Endodermal cell (in vitro differentiated cells): ENCODE measurements at regions not wholly inside any gene's neighbourhood (a gene's known extent, or its start where the extent isn't known, plus 50 kb on each side); places are given as distances from the start of the nearest gene placed in this dataset.

Source experiments
- DNase-seq: peaks from one replicate; pipeline ENCODE4 v3.0.0-alpha.2; 2017
- H3K27ac ChIP-seq: 2 replicates; pipeline ENCODE4 v1.5.1; 2013; ENCODE audit warnings: mild to moderate bottlenecking, low read depth, low read length, moderate library complexity
- H3K27me3 ChIP-seq: 2 replicates; pipeline ENCODE4 v1.6.1; 2013; ENCODE audit warnings: mild to moderate bottlenecking, low read length, moderate library complexity; ENCODE audit not compliant: insufficient read depth, control insufficient read depth, poor library complexity, severe bottlenecking
- H3K36me3 ChIP-seq: 2 replicates; pipeline ENCODE4 v1.7.0; 2013; ENCODE audit warnings: mild to moderate bottlenecking, low read length, moderate library complexity; ENCODE audit not compliant: control insufficient read depth, insufficient read depth
- H3K4me1 ChIP-seq: one replicate; pipeline ENCODE4 v1.7.0; 2013; ENCODE audit warnings: low read length; ENCODE audit not compliant: control insufficient read depth, insufficient read depth
- H3K4me3 ChIP-seq: 2 replicates; pipeline ENCODE4 v1.5.1; 2013; ENCODE audit warnings: mild to moderate bottlenecking, low read length, moderate library complexity
- H3K9ac ChIP-seq: 2 replicates; pipeline ENCODE4 v1.6.1; 2013; ENCODE audit warnings: mild to moderate bottlenecking, low read length, moderate library complexity; ENCODE audit not compliant: poor library complexity, severe bottlenecking; ENCODE audit errors: extremely low read depth
- H3K9me3 ChIP-seq: 2 replicates; pipeline ENCODE4 v1.6.1; 2013; ENCODE audit warnings: mild to moderate bottlenecking, low read length, moderate library complexity; ENCODE audit not compliant: control insufficient read depth
- H3K27ac Mint-ChIP-seq: 2 replicates; pipeline ENCODE4 v1.8.0; 2020; ENCODE audit warnings: mixed read lengths
- H3K27me3 Mint-ChIP-seq: 2 replicates; pipeline ENCODE4 v1.8.0; 2021; ENCODE audit warnings: mild to moderate bottlenecking, mixed read lengths; ENCODE audit not compliant: insufficient read depth
- H3K36me3 Mint-ChIP-seq: 2 replicates; pipeline ENCODE4 v1.8.0; 2020; ENCODE audit warnings: low read depth, mixed read lengths
- H3K4me1 Mint-ChIP-seq: 2 replicates; pipeline ENCODE4 v1.8.0; 2020; ENCODE audit warnings: mixed read lengths
- H3K4me3 Mint-ChIP-seq: 2 replicates; pipeline ENCODE4 v1.8.0; 2020; ENCODE audit warnings: mild to moderate bottlenecking, moderate library complexity, mixed read lengths
- H3K9me3 Mint-ChIP-seq: 2 replicates; pipeline ENCODE4 v1.8.0; 2020; ENCODE audit warnings: mild to moderate bottlenecking, mixed read lengths
- CTCF ChIP-seq: fragments of 200-600 bp; sonication (generic); conservative IDR thresholded peaks from 2 replicates; pipeline ENCODE4 v1.5.0; 2021; ENCODE audit warnings: antibody characterized with exemption, mild to moderate bottlenecking
- WGBS, 2 experiments: methylation state at CpG; one replicate each; pipeline versions ENCODE4 v1.1.5 to v1.1.7; 2013; ENCODE audit warnings: missing lambda C conversion rate in 2 of 2, mixed read lengths in 1 of 2; ENCODE audit not compliant: insufficient coverage in 1 of 2, insufficient read length in 1 of 2; 5-methylcytosine and 5-hydroxymethylcytosine counted together

GRCh38 chr10:125455431-125455830, 227.5 kb downstream of the TEX36 start:
- peaks cover 15% of the 10 kb centered on the region for H3K4me1 Mint-ChIP-seq
- no peaks in the 10 kb centered on the region for H3K27me3 ChIP-seq
- H3K27ac ChIP-seq = no peak overlapping the region
- H3K9me3 ChIP-seq = no peaks in the 10 kb centered on the region
- DNase-seq = no peak
- H3K4me1 ChIP-seq = peaks cover 3% of the 10 kb centered on the region
- no peaks in the 10 kb centered on the region for H3K36me3 ChIP-seq
- no peak for TF ChIP-seq CTCF
- no peak overlapping the region for H3K9ac ChIP-seq
- H3K9me3 Mint-ChIP-seq = no peaks in the 10 kb centered on the region
- no peak overlapping the region for H3K4me3 ChIP-seq
- H3K27ac Mint-ChIP-seq = no peak overlapping the region
- 23 to 58% methylated on average over 2 of the region's 2 CpGs for WGBS, 2 experiments
- no peak overlapping the region for H3K4me3 Mint-ChIP-seq
- peaks cover 10% of the 10 kb centered on the region for H3K27me3 Mint-ChIP-seq
- no peaks in the 10 kb centered on the region for H3K36me3 Mint-ChIP-seq

- H3K36me3 Mint-ChIP-seq = no peaks in the 10 kb centered on the region
- Histone ChIP-seq H3K27me3 (no peaks in the 10 kb centered on the region), H3K9ac (no peak overlapping the region), H3K4me1 (peaks cover 3% of the 10 kb centered on the region), H3K4me3 (no peak overlapping the region), H3K27ac (no peak overlapping the region), H3K36me3 (no peaks in the 10 kb centered on the region), H3K9me3 (no peaks in the 10 kb centered on the region)
- H3K4me1 Mint-ChIP-seq = peaks cover 15% of the 10 kb centered on the region
- H3K27me3 Mint-ChIP-seq = no peaks in the 10 kb centered on the region
- H3K4me3 Mint-ChIP-seq = no peak overlapping the region
- no peak for TF ChIP-seq CTCF
- WGBS, 2 experiments = 82 to 87% methylated on average over 8 to 9 of the region's 10 CpGs
- H3K27ac Mint-ChIP-seq = no peak overlapping the region
- no peak for DNase-seq
- H3K9me3 Mint-ChIP-seq = no peaks in the 10 kb centered on the region
Observed at GRCh38 chr10:125451319-125451718, 231.6 kb downstream of the TEX36 start.

- Mint-ChIP-seq H3K9me3 (no peaks in the 10 kb centered on the region), H3K27ac (no peak overlapping the region), H3K27me3 (no peaks in the 10 kb centered on the region), H3K4me3 (no peak overlapping the region), H3K4me1 (peaks cover 4% of the 10 kb centered on the region), H3K36me3 (no peaks in the 10 kb centered on the region)
- H3K9ac ChIP-seq = no peak overlapping the region
- no peak overlapping the region for H3K27ac ChIP-seq
- 96% methylated on average over 4 of the region's 4 CpGs; no CpG with 5 or more reads in 1 of the 2 experiments for WGBS, 2 experiments
- H3K9me3 ChIP-seq = no peaks in the 10 kb centered on the region
- no peaks in the 10 kb centered on the region for H3K27me3 ChIP-seq
- no peak for TF ChIP-seq CTCF
- no peaks in the 10 kb centered on the region for H3K4me1 ChIP-seq
- H3K36me3 ChIP-seq = no peaks in the 10 kb centered on the region
- DNase-seq = no peak
- H3K4me3 ChIP-seq = no peak overlapping the region
Observed at GRCh38 chr10:125450218-125450617, 232.7 kb downstream of the TEX36 start.
